Gastrocnemius medialis (tissue), 4 donors: ENCODE measurements at regions not wholly inside any gene's neighbourhood (a gene's known extent, or its start where the extent isn't known, plus 50 kb on each side); places are given as distances from the start of the nearest gene placed in this dataset.

Experiments
- POLR2A ChIP-seq, 2 donors: fragments of 450-650 bp; IDR thresholded peaks; one replicate each; pipeline ENCODE4 v1.6.1; 2017; ENCODE audit warnings: antibody characterized with exemption in 2 of 2, mild to moderate bottlenecking in 2 of 2, moderate library complexity in 2 of 2
- TF ChIP-seq, protein P1 (sequence below), 5 experiments: fragments of 450-650 bp in 3 of 5; fragments of 200-600 bp in 2 of 5; sonication (generic) in 2 of 5; IDR thresholded peaks in 4 of 5; conservative IDR thresholded peaks in 1 of 5; 1 replicate in 4 of 5; 2 replicates in 1 of 5; pipeline ENCODE4 v1.5.1; 2016 to 2019; ENCODE audit warnings: antibody characterized with exemption in 5 of 5, mild to moderate bottlenecking in 3 of 5, moderate library complexity in 3 of 5

- TF ChIP-seq POLR2A (IDR thresholded peaks at IDR 0.05), result no peak
- TF ChIP-seq, protein P1, sequence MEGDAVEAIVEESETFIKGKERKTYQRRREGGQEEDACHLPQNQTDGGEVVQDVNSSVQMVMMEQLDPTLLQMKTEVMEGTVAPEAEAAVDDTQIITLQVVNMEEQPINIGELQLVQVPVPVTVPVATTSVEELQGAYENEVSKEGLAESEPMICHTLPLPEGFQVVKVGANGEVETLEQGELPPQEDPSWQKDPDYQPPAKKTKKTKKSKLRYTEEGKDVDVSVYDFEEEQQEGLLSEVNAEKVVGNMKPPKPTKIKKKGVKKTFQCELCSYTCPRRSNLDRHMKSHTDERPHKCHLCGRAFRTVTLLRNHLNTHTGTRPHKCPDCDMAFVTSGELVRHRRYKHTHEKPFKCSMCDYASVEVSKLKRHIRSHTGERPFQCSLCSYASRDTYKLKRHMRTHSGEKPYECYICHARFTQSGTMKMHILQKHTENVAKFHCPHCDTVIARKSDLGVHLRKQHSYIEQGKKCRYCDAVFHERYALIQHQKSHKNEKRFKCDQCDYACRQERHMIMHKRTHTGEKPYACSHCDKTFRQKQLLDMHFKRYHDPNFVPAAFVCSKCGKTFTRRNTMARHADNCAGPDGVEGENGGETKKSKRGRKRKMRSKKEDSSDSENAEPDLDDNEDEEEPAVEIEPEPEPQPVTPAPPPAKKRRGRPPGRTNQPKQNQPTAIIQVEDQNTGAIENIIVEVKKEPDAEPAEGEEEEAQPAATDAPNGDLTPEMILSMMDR (IDR thresholded peaks at IDR 0.05 in 4 of 5, conservative IDR thresholded peaks at IDR 0.05 in 1 of 5), result no peak
These were observed 55.5 kb upstream of the DYRK2 start for GRCh38 chr12:67593041-67593440.
